ENCODE measurements at regions not wholly inside any gene's neighbourhood (a gene's known extent, or its start where the extent isn't known, plus 50 kb on each side); places are given as distances from the start of the nearest gene placed in this dataset.

DNA sequence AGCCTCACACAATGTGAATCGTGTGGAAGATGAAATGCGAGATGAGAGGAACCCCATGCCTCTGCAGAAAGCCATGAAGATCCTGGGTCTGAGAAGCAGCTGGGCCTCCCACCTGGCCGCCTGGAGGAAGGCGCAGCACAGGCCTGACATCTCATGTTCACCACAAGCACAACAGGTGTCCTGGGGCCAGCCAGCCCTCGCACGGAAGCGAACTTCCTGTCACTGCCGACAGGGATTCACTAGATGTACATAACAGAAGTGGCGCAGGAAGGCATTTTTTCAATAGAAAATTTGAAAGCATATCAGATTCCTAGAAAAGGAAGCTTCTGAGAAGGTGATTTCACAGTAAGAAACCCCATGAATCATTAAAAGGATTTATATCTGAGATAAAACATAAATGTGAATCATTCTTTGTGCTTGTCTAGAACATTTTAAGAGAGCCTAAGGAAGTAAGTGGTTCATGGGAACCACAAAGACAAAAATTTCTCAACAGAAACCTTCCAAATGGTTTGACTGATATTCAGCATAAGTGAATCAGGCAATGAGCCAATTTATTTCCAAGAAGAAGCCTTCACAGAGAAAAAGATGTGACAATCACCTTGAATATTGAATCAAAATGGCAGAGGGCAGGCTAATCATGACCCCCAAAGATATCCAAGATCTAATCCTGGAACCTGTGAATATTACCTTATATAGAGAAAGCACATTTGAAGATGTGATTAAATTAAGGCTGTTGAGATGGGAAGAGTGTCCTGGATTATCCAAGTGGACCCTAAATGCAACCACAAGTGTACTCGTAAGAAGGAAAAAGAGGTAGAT is 311.9 kb downstream of the DUSP6 start:
- TF ChIP-seq POLR2A (IDR thresholded peaks at IDR 0.05) (no peak), CTCF (IDR thresholded peaks at IDR 0.05) (no peak)
- WGBS, 2 donors: 68 to 79% methylated on average over 10 of the region's 10 CpGs
- ATAC-seq (no peak), DNase-seq (peak in 2 of 4 donors; percentile 4 to 8)
- Histone ChIP-seq H3K27ac (no peak overlapping the region), H3K4me1 (no peaks in the 10 kb centered on the region), H3K4me3 (no peak overlapping the region), H3K27me3 (no peaks in the 10 kb centered on the region), H3K9me3 (no peaks in the 10 kb centered on the region), H3K36me3 (replicated peaks in 1 of 2; ENCODE audit: insufficient read depth in 1 of 2, low read depth in 2 of 2) (no peaks in the 10 kb centered on the region)
- intact Hi-C loops (cut with DNase I): no loop called here

DNA sequence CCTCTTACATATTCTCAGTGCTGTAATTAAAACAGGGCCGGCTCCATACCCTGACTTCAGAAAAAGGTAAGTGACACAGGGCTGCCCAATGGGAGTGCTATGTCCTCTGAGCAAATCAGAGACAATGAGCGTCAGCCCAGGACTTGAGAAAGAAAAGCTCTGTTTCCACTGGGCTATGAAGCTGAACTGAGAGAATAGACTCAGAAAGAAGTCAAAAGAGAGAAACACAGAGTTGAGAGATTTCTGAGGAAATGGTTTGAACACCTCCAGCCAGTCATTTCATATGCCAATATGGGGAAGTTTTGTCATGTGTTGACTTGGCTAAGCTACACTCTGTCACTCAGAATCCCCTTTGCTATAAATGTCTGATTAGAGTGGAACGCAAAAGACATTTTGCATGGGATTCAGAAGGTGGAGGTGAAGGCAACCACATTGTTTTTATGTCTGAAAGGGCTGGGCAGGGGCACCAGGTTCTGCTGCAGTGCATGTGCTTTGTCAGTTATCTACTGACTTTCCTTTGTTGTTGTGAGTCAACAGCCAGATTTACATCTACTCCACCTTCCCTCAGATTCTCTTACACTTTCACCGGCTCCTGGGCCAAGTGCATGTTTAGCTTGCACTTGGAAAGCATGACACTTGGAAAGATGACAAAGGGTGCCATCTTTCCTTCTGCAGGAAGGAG is 313.3 kb downstream of the DUSP6 start:
- no peak for DNase-seq
- H3K4me1 ChIP-seq: no peaks in the 10 kb centered on the region
- ATAC-seq: no peak
- H3K4me3 ChIP-seq: no peak overlapping the region
- no peaks in the 10 kb centered on the region for H3K36me3 ChIP-seq (replicated peaks in 1 of 2; ENCODE audit: insufficient read depth in 1 of 2, low read depth in 2 of 2)
- WGBS, 2 donors: 79 to 82% methylated on average over 4 of the region's 4 CpGs
- H3K27ac ChIP-seq: no peak overlapping the region
- no peaks in the 10 kb centered on the region for H3K9me3 ChIP-seq
- no peak for TF ChIP-seq POLR2A (IDR thresholded peaks at IDR 0.05)
- TF ChIP-seq CTCF (IDR thresholded peaks at IDR 0.05): no peak
- no peaks in the 10 kb centered on the region for H3K27me3 ChIP-seq
- intact Hi-C loops (cut with DNase I): no loop called here

DNA sequence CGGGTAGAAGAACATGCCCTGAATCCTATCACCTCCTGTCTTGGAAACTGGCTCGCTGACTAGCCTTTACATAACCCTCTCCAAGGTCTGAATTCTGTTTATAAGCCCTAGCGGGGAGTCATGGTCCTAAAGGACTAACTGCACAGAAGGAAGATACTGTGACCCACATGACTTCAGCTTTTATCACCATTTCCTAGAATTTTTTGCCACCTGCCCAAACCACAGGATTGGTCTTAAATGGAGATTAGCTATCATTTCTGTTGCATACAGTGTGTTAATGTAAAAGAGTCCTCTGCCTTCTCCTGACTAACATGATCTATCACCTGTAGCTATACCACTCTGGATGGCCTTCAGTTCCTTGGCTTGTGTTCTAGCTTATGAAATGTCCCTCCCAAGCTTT is 319.2 kb downstream of the DUSP6 start:
- ATAC-seq: no peak
- Histone ChIP-seq H3K27me3 (no peaks in the 10 kb centered on the region), H3K9me3 (no peaks in the 10 kb centered on the region), H3K4me1 (no peaks in the 10 kb centered on the region), H3K36me3 (replicated peaks in 1 of 2; ENCODE audit: insufficient read depth in 1 of 2, low read depth in 2 of 2) (no peaks in the 10 kb centered on the region), H3K4me3 (no peak overlapping the region), H3K27ac (no peak overlapping the region)
- TF ChIP-seq POLR2A (IDR thresholded peaks at IDR 0.05): no peak
- TF ChIP-seq CTCF (IDR thresholded peaks at IDR 0.05): no peak
- DNase-seq: no peak
- intact Hi-C loops (cut with DNase I): no loop called here
- 75 to 81% methylated on average over 3 of the region's 3 CpGs for WGBS, 2 donors

DNA sequence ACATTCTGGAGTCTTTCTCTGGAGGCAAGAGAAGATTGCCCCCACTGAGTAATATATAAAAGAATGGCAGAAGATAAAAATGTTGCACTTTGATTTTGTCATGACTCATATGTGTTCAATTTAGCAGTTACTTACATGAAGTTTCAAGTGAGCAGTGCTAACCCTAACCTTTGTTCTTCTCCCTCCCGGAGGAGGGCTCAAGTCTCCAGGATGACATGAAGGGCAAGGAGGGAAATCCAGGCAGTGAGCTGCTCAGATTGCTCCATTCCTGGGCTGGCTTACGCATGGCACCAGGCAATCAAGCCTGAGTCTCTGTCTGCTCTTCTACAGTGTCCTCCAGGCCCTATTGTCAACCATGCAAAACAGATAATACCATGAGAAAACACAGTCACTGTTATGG is 322.3 kb downstream of the DUSP6 start:
- DNase-seq: no peak
- H3K27ac ChIP-seq: no peak overlapping the region
- no peak overlapping the region for H3K4me3 ChIP-seq
- 85 to 92% methylated on average over 2 of the region's 2 CpGs for WGBS, 2 donors
- H3K4me1 ChIP-seq: no peaks in the 10 kb centered on the region
- TF ChIP-seq CTCF (IDR thresholded peaks at IDR 0.05) (no peak), POLR2A (IDR thresholded peaks at IDR 0.05) (no peak)
- intact Hi-C loops (cut with DNase I): loop anchor here (10.0 kb wide), 1 partner anchor 495 kb away; the partner anchor contains the start of genes GALNT4 and POC1B
- H3K9me3 ChIP-seq: no peaks in the 10 kb centered on the region
- H3K27me3 ChIP-seq: no peaks in the 10 kb centered on the region
- no peak for ATAC-seq
- H3K36me3 ChIP-seq (replicated peaks in 1 of 2; ENCODE audit: insufficient read depth in 1 of 2, low read depth in 2 of 2): no peaks in the 10 kb centered on the region
